Neural crest cell (in vitro differentiated cells): ENCODE measurements at regions not wholly inside any gene's neighbourhood (a gene's known extent, or its start where the extent isn't known, plus 50 kb on each side); places are given as distances from the start of the nearest gene placed in this dataset.

ENCODE experiments used
- DNase-seq: peaks from one replicate; pipeline ENCODE4 v3.0.0; 2021; ENCODE audit warnings: low read depth, mixed read lengths, low spot score
- H3K27ac Mint-ChIP-seq: one replicate; pipeline ENCODE4 v1.8.0; 2021; ENCODE audit warnings: mild to moderate bottlenecking, mixed read lengths; ENCODE audit not compliant: unreplicated experiment
- H3K27me3 Mint-ChIP-seq: 2 replicates; pipeline ENCODE4 v1.8.0; 2021; ENCODE audit warnings: low read depth, mild to moderate bottlenecking, mixed read lengths
- H3K36me3 Mint-ChIP-seq: 2 replicates; pipeline ENCODE4 v1.8.0; 2021; ENCODE audit warnings: low read depth, mild to moderate bottlenecking, mixed read lengths
- H3K4me1 Mint-ChIP-seq: 2 replicates; pipeline ENCODE4 v1.8.0; 2021; ENCODE audit warnings: mixed read lengths
- H3K4me3 Mint-ChIP-seq: one replicate; pipeline ENCODE4 v1.8.0; 2021; ENCODE audit warnings: mild to moderate bottlenecking, mixed read lengths
- H3K9me3 Mint-ChIP-seq: 2 replicates; pipeline ENCODE4 v1.8.0; 2021; ENCODE audit warnings: mixed read lengths
- CTCF ChIP-seq: fragments of 200-600 bp; sonication (generic); conservative IDR thresholded peaks from 2 replicates; pipeline ENCODE4 v1.5.0; 2021; ENCODE audit warnings: antibody characterized with exemption, mild to moderate bottlenecking

DNA sequence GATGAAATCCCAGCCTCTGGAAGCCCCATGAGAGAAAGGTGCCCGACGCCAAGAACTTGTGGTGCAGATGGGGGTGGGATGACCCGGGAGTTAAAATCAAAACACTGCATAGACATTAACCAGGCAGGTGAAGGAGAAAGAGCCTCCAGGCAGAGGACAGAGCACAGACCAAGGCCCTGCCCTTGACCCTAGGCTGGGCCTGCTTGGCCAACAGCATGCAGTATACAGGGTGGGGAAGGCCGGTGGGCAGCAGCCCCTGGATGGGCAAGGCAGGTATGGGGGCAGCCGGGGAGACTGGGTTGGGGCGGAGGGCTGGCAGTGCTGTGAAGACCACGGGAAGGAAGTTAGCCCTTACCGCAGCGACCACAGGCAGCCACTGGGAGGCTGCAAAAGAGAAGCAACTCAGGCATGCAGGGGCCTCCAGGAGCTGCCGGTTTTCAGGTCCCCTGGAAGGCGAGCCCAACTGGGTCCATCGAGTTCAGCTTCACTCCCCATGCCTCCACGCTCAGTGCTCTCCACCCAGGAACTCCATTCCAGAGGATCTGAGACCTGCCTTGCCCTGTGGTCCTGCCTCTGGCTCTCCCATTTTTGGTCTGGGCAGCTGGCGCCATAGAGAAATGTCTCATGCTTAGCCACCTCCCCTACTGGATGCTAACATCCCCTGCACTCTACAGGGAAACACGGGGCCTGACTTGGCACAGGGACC, 81.2 kb downstream of the C16orf95 start:
- Mint-ChIP-seq H3K4me3 (no peak overlapping the region), H3K9me3 (no peaks in the 10 kb centered on the region), H3K27ac (no peak overlapping the region), H3K4me1 (no peaks in the 10 kb centered on the region), H3K27me3 (no peaks in the 10 kb centered on the region), H3K36me3 (no peaks in the 10 kb centered on the region)
- no peak for DNase-seq
- TF ChIP-seq CTCF, result peak; percentile 24

DNA sequence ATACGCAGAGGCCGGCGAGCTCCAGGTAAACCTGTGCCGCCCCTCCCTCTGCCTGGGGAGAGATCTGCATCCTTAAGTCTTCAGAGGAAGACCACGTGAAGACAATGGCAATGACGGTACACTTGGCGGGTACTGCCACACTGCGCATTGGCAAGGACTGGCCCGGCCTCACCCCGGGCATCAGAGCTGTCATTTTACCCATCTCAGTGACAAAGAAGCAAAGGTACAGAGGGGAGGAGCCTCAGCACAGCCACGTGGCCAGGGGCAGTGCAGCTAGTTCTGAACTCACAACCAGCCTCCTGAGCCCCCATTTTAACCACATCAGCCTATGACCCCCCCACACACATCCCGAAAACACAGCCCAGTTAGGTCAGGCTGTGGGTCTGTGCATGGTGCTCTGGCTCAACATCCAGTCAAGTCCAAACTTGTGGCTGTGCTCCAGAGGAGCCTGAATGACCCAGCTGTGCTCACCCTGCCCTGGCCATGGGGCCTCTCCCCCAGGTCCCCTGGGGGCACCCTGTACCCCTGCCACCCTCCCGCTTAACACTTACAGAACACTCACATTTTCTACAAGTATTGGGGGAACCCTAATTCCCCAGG, 80.6 kb downstream of the C16orf95 start:
- no peak for TF ChIP-seq CTCF
- Mint-ChIP-seq H3K27ac (no peak overlapping the region), H3K36me3 (no peaks in the 10 kb centered on the region), H3K9me3 (no peaks in the 10 kb centered on the region), H3K27me3 (no peaks in the 10 kb centered on the region), H3K4me3 (no peak overlapping the region), H3K4me1 (peaks cover 2% of the 10 kb centered on the region)
- DNase-seq, result no peak

- TF ChIP-seq CTCF, result no peak
- Mint-ChIP-seq H3K4me3 (no peak overlapping the region), H3K9me3 (no peaks in the 10 kb centered on the region), H3K36me3 (no peaks in the 10 kb centered on the region), H3K27ac (peak overlapping the region; percentile 35), H3K27me3 (no peaks in the 10 kb centered on the region), H3K4me1 (peaks cover 20% of the 10 kb centered on the region)
- DNase-seq, result no peak
Observed at GRCh38 chr16:87238361-87238715, 78.9 kb downstream of the C16orf95 start.

DNA sequence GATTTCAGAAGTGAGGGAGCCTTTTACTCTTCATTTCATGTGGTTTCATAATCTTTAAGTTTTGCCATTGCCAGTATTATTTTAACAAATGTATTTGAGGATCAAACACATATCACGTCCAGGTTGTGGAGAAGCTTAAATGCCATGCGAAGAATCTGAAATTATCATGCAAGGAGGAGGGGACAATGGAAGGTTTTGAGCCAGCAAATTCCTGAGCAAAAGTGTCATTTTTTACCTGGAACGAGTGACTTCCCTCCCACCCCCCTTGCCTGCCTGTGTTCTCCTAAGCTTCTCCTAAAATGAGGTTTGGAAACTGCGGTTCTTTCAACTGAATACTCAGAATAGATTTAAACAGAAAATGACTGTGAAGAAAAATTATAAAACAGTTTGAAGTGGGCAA, 77.6 kb downstream of the C16orf95 start:
- Mint-ChIP-seq H3K27ac (no peak overlapping the region), H3K36me3 (no peaks in the 10 kb centered on the region), H3K9me3 (no peaks in the 10 kb centered on the region), H3K27me3 (no peaks in the 10 kb centered on the region), H3K4me1 (peaks cover 27% of the 10 kb centered on the region), H3K4me3 (no peak overlapping the region)
- no peak for DNase-seq
- no peak for TF ChIP-seq CTCF

DNA sequence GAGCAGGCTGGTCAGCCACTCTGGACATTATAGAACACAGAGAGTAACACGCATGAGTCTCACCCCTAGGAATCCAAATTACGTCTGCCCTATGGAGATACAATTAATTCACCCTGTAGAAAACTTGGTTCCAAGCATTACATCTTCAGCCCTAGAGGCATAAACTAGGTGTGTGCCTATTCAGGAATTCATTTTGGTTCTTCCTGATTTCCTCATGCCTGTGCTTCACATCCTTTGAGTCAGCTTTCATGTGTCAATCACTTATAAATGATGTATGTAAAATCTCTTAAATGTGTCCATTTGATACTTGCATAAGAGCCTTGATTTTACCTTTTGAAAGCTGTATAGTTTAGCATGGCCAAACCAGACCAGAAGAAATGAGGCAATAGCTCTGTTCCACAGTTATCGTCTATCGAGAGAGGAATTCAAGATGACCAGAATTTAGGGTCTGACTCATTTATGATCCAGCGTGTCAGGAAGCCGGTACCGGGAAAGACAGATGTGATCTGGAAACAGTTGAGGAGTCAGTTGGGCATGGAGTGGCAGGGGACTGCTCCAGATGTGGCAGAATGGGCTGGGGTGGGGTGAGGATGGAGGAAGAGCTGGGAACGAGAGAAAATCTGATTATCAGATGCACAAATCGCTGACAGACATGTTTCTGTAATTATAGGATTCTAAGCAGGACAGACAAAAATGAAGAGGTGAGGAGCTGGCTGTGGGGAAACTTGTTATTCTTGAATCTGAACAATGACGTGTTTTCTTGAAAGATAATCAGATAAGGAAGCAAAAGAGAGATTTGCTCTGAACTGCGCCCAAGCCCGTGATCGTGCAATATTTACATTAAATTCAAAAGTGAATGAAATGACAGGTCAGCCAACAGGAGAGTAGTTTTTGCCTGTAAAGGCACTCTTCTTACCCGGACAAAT, 76.7 kb downstream of the C16orf95 start:
- Mint-ChIP-seq H3K4me1 (peaks cover 36% of the 10 kb centered on the region), H3K4me3 (no peak overlapping the region), H3K27ac (no peak overlapping the region), H3K9me3 (no peaks in the 10 kb centered on the region), H3K27me3 (no peaks in the 10 kb centered on the region), H3K36me3 (no peaks in the 10 kb centered on the region)
- TF ChIP-seq CTCF, result no peak
- no peak for DNase-seq
